ENCODE measurements at regions not wholly inside any gene's neighbourhood (a gene's known extent, or its start where the extent isn't known, plus 50 kb on each side); places are given as distances from the start of the nearest gene placed in this dataset.
"Not testable (repeated sequence)": the region's sequence is repeated elsewhere in the genome, so short reads cannot be mapped to it uniquely, and the experiment has no call there.

GRCh38 chr5:39657943-39658342 lies 233.2 kb upstream of the DAB2 start:
- no peak for TF ChIP-seq CTCF (IDR thresholded peaks at IDR 0.05; ENCODE audit: control insufficient read depth, insufficient read depth, low read depth, low read length, missing control alignments)
- no peak for DNase-seq (ENCODE audit: low read depth)
- no peak overlapping the region for H3K4me3 ChIP-seq (ENCODE audit: control insufficient read depth, low read depth, low read length)

- TF ChIP-seq CTCF (IDR thresholded peaks at IDR 0.05; ENCODE audit: control insufficient read depth, insufficient read depth, low read depth, low read length, missing control alignments), result no peak
- no peak for DNase-seq (ENCODE audit: low read depth)
- no peak overlapping the region for H3K4me3 ChIP-seq (ENCODE audit: control insufficient read depth, low read depth, low read length)
Measured at GRCh38 chr5:39656600-39656999, 231.8 kb upstream of the DAB2 start.

- DNase-seq (ENCODE audit: low read depth), result no peak
- TF ChIP-seq CTCF (IDR thresholded peaks at IDR 0.05; ENCODE audit: control insufficient read depth, insufficient read depth, low read depth, low read length, missing control alignments), result no peak
- no peak overlapping the region for H3K4me3 ChIP-seq (ENCODE audit: control insufficient read depth, low read depth, low read length)
Measured at GRCh38 chr5:39654715-39655114, 229.9 kb upstream of the DAB2 start.

- DNase-seq (ENCODE audit: low read depth); H3K4me3 ChIP-seq (ENCODE audit: control insufficient read depth, low read depth, low read length): not testable (repeated sequence)
Measured at GRCh38 chr5:39652481-39652880, 227.7 kb upstream of the DAB2 start.

- no peak overlapping the region for H3K4me3 ChIP-seq (ENCODE audit: control insufficient read depth, low read depth, low read length)
- no peak for TF ChIP-seq CTCF (IDR thresholded peaks at IDR 0.05; ENCODE audit: control insufficient read depth, insufficient read depth, low read depth, low read length, missing control alignments)
- DNase-seq (ENCODE audit: low read depth), result no peak
Measured at GRCh38 chr5:39652036-39652435, 227.3 kb upstream of the DAB2 start.

- no peak for TF ChIP-seq CTCF (IDR thresholded peaks at IDR 0.05; ENCODE audit: control insufficient read depth, insufficient read depth, low read depth, low read length, missing control alignments)
- no peak for DNase-seq (ENCODE audit: low read depth)
- H3K4me3 ChIP-seq (ENCODE audit: control insufficient read depth, low read depth, low read length), result no peak overlapping the region
Measured at GRCh38 chr5:39650008-39650762, 225.4 kb upstream of the DAB2 start.

- H3K4me3 ChIP-seq (ENCODE audit: control insufficient read depth, low read depth, low read length), result no peak overlapping the region
- no peak for TF ChIP-seq CTCF (IDR thresholded peaks at IDR 0.05; ENCODE audit: control insufficient read depth, insufficient read depth, low read depth, low read length, missing control alignments)
- no peak for DNase-seq (ENCODE audit: low read depth)
Measured at GRCh38 chr5:39648848-39649227, 224.1 kb upstream of the DAB2 start.
